ENCODE measurements at regions not wholly inside any gene's neighbourhood (a gene's known extent, or its start where the extent isn't known, plus 50 kb on each side); places are given as distances from the start of the nearest gene placed in this dataset.
"Not testable (repeated sequence)": the region's sequence is repeated elsewhere in the genome, so short reads cannot be mapped to it uniquely, and the experiment has no call there.

DNA sequence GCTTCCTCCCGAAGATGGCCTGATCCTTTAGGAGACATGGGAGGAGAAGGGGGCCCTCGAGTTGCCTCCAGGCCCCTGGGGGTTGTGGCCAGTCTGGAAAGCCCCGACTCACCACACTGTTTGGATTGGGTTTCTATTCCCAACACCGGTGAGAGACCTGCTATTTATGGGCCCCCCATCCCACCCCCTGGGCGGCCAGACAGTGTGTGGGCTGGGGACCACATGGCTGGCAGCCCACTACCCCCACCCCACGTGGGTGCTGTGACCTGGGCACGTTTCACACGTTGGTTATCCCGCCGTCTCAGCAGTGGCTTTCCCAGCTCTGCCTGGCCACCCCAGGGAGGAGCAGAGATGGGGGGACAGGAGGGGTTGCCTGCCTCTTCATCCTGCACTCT lies 116.1 kb downstream of the VEGFA start:
- no peak for DNase-seq (ENCODE audit: low spot score)

DNA sequence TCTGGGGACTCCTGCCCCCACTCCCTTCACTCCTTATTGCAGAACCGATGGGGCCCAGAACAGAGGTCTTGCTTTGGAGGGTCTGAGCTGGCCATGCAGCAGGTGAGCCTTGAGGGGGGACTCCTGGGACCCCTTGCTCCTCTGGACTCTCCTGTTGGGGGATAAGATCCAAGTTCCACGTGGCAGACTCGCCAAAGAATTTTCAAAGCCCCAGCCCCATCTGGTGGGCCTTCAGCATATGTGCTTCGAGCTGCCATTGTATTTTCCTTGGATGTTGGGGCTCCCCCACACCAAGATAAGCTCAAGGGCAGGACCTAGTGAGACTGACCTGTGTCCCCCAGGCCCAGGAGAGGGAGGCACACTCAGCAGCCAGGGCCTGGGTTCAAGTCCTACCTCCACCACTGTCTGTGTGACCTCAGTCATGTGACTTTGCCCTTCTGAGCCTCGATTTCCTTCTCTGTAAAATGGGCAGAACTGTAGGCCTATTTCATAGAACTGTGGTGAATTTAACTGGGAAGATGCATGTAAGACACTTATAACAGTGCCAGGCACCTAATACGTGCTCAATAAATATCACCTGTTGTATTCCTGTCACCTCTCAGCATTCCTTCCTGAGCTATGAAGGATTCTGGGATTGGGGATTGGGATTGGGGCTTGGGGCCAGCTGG lies 115.5 kb downstream of the VEGFA start:
- no peak for DNase-seq (ENCODE audit: low spot score)

DNA sequence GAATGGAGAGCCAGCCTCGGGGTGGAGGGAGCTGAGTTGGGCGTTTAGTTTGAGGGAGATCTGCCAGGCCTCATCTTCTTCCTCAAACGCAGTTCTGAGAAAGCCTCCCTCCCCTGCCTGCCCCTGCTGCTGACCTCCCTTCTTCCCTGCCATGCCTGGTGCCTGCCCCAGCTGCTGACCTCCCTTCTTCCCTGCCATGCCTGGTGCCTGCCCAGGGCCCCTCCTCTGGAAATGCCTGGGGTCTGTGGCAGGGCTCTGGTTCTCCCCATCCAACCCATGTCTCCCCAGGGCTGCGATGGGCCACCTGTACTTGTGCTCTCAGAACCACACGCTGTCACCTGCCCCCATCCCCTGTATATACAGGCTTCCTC lies 114.6 kb downstream of the VEGFA start:
- DNase-seq (ENCODE audit: low spot score): no peak

DNA sequence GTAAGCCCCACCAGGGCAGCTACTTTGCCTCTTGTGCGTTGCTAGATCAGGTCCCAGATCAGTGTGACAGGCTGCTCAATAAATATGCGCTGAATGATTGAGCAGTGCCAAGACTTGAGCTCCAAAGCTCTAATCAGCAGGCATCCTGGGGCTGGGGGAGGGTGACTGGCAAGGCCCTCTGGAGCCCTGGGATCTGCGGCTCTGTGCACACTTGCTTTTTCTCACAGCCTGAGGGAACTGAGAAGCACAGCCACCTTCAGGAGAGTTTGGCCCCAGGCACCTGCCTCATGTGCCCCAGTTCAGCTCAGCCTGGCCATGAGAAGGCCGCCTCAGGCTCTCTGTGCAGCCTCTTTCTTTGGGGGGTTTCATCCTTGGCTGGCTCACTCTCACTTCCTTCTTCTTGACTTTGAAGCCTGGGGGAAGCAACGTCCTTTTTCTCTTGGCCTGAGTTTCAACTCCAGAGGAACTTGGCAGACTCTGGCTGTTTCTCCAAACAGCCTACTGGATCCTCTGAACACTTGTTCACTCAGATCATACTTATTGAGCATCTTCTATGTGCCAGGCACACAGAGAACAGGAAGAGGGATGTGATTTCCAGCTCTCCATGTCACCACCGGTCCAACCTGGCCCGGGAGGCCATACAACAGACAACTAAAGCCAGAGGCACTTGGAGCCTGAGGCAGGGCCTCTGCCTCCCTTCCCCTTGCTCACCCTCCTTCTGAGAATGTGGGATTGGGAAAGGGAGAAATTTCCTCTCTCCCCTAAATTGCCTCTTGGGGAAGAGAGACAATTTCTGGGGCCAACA lies 114.0 kb downstream of the VEGFA start:
- DNase-seq (ENCODE audit: low spot score): no peak

DNA sequence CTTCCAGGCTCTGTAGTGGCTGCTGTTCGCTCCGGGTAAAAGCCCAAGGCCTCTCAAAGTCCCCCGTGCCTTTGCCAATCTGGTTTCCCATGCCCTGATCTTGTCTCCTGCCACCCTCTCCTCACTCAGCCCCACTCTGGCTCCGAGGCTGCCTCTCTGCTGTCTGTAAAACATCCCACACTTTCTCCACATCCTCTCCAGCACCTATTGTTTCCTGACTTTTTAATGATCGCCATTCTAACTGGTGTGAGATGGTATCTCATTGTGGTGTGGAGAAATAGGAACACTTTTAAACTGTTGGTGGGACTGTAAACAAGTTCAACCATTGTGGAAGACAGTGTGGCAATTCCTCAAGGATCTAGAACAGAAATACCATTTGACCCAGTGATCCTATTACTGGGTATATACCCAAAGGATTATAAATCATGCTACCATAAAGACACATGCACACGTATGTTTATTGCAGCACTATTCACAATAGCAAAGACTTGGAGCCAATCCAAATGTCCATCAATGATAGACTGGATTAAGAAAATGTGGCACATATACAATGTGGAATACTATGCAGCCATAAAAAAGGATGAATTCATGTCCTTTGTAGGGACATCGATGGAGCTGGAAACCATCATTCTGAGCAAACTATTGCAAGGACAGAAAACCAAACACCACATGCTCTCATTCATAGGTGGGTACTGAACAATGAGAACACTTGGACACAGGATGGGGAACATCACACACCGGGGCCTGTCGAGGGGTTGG lies 112.9 kb downstream of the VEGFA start:
- DNase-seq (ENCODE audit: low spot score): not testable (repeated sequence)

DNA sequence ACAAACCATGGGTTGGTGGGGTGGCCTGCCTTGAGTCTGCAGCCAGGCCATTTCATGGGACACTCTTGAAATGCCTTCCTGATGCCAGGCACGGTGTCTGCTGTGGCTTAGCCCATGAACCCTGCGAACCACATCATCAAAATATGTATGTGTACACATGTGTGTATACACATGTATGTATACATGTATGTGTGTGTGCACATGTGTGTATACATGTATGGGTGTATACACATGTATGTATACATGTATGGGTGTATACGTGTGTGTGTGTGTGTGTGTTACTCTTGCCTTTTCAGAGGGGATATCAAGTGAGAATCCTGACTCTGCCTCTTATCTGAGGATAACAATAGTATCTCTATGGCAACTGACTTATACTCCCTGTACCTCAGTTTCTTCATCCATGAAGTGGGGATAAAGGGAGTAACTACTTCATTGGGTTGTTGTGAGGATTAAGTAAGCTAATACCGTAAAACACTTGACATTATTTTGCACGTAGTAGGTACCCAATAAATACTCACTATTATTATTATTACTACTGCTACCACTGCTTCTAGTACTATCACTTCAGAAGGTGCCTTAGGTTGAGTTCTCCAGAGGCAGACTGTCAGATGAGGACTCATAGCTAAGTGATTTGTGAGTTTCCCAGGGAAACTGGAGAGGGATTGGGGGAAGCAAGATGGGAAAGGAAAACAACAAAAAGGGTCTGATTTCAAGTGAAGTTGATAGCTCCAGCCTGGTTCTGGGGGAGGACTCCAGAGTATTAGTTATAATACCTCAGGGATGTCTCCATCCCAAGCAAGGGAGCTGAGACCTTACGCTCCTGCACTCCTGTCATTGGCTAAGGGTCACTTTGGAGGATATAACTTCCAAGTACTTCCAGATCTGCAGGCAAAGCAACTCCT lies 110.5 kb downstream of the VEGFA start:
- no peak for DNase-seq (ENCODE audit: low spot score)

DNA sequence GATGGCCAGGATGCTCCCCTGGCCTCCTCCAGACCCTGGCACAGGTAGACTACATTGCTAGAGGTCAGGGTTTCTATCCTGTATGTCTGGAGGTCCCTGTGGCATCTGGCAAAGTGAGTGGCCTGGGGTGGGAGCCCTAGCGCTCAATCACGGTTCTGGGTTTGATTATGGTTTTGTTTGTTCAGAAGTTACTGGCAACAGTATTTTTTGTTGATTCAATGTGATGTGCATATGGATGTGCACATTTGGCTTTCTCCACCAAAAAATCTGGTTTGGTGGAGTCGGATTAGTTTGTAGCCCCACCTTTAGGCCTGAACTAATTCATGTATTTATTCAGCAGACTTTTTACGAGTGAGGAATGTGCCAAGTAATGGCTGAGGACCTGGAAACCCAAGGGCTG lies 109.7 kb downstream of the VEGFA start:
- DNase-seq (ENCODE audit: low spot score): no peak

DNA sequence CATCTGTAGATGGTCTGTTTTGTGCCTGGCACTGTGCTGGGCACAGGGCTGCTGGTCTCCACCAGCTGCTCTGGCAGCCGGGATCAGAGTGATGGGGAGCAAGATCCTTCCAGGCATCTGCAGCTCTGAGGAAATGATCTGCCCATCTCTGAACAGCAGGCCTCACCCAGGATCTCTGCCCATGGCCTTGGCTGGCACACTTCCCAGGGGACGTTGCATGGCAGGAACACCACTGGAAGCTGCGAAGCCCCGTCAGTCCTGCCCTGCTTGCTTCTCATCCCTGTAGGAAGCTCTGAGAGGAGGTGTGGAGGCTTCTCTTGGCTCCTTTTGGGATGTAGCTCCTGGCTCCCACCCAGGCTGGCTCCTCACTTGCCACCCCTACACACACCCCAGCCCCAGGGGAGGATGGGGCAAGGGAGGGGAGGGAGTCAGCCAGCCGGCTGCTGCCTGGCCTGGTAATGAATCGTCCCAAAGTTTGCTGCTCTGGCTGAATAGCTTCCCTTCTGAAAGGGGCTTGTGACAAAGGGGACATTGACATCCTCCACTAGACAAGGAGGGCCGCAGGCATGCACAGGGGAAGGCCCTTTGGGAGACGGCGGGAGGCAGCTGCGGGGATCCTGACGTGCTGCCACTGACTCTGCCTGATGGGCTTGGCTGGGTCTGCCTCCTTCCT lies 108.9 kb downstream of the VEGFA start:
- peak; percentile 33 for DNase-seq (ENCODE audit: low spot score)

DNA sequence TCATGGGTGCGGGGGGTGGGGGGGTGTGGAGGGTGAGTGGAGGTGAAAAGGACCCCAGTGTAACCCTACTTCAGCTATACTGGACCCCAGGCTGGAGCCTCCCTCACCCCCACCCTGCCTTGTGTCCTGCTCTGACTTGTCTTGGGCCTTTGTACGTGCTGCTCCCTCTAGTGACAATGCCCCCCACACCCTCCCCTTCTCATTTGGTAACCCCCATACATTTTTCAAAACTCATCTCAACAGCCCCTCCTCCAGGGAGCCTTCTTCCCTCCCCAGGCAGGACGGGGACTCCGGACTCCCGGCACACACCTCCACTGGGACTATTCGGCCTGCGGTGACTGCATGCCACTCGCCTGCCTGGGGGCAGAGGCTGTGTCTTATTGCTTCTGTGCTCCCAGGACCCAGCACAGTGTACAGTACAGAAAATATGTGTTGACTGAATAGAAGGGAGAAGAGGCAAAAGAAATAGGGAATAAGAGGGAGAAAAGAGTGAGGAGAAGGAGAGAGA lies 108.2 kb downstream of the VEGFA start:
- no peak for DNase-seq (ENCODE audit: low spot score)

DNA sequence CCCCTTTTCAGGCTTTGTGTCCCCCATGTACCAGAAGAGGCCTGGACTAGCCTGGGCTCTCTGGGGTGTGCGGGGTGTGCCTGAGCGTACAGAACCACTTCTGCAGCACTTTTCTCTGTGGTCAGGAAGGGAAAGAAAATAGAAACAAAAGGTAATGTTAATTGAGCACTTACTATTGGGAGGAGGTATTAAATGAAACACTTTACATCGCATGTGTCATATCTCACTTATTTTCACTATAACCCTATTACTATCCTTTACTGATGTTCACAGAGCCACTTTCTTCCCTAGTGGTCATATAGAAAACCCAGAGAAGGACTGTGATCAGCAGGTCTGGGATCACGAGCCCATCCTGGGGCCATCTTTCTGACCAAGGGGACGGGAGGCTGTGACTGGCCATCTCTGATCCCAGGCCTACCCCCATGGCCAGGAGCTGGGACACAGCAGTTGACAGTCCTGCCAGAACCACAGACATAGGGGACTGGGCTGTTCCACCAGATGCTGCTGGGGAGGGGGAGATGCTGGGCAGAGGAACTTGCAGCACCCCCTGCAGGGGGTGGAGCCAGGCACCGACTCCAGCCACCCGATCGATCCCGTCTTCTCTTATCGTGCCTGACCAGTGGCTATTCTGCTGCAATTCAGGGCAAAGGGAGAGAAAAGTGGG lies 107.6 kb downstream of the VEGFA start:
- DNase-seq (ENCODE audit: low spot score): no peak

DNA sequence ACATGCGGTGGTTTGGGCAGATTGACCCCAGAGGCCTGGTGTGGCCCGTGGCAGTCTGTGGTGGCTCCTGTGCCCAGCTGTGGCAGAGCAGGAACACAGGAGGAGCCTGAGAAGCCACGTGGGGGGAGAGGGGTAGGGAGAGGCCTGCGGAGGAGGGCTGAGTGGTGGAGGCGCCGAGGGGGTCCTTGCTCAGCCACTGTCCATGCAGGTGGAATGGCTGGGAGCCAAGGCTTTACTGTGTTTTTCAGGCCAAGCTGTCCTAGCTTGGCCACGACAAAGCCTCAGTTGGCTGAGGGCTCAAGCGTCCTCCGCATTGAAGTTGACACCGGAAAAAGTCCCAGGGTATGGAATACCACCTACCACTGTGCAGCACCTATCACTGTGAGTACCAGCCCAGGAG lies 107.0 kb downstream of the VEGFA start:
- DNase-seq (ENCODE audit: low spot score): peak; percentile 23

DNA sequence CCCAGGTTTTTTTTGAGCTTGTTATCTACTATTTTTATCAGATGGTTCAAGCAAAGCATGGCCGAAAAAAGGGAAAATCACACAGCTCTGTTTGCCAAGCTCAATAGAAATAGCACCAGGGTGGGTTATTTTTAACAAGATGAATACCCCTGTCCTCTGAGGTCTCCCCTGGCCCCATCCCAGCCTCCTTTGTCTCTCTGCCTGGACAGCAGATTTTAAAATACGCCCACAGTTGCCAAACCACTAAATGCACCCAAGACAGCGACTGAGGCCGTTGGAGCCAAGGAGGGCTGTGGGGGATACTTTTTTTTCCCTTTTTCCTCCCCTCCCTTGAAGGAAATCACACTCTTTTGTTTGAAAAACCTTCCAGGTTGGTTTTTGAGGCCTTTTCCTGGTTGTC lies 106.6 kb downstream of the VEGFA start:
- no peak for DNase-seq (ENCODE audit: low spot score)

DNA sequence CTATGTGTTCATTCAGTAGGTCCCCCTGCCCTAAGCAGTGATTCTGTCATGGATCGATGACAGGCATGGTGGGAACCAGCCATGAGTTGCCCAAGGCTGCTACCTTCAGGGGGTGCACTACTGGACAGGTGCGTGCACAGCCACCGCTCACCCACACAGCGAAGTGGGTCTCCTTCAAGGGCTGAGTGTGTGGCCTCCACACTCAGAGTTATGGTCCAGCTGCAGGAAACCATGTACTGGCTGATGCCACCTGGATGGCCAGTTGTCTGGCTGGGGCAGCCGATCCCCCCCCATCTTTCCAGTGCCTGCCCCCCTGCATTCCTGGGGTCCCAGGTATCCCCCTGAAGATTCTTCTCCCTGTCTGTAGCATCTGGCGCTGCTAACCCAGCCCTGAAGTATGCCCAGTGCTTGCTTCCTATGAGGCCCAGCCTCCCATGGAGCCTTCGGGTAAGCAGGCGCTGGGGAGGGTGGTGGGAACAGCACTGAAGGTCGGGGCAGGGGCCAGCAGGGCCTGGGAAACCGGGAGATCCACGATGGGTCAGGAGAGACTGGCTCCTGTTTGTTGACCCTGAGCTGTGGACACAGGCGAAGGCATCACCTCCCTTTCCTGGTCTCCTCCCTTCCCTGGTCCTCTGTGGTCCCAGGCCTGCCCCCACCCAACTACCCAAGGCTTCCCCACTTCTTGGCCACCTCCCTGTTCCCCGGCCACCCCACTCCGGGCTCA lies 106.0 kb downstream of the VEGFA start:
- DNase-seq (ENCODE audit: low spot score): no peak

DNA sequence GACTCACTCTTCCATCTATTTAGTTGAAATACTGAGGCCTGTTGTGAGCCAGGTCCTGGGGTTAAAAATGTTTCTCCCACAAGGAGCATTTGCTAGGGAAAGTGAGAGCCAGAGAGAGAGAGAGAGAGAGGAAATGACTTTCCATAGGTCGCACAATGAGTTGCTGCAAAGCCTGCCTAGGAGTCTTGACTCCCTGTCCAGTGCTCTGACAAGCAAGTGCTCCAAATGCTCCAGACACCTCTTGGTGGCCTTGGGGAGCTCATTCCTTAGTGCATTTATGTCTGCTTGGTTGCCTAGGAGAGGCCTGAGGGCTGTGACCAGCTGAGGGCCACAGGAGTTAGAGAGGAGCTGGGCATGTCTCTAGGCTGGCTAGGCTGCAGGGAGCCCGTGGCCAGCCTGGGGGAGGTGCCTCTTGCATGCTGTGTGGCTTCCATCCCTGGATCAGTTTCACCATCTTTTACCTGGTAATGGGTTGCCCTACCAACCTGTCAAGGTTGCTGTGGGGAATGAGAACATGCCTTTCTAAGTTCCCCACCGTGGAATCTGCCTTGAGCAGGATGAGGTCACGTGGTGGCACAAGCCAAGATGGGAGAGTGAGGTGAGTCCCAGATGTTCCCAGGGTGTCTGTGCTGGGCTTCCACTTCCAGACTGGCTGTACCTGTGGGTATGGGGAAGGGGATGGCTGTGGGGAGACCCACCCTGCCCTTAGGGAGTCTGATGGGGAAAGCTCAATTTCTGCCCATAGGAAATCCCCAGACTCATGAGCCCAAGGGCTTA lies 105.0 kb downstream of the VEGFA start:
- DNase-seq (ENCODE audit: low spot score): no peak

DNA sequence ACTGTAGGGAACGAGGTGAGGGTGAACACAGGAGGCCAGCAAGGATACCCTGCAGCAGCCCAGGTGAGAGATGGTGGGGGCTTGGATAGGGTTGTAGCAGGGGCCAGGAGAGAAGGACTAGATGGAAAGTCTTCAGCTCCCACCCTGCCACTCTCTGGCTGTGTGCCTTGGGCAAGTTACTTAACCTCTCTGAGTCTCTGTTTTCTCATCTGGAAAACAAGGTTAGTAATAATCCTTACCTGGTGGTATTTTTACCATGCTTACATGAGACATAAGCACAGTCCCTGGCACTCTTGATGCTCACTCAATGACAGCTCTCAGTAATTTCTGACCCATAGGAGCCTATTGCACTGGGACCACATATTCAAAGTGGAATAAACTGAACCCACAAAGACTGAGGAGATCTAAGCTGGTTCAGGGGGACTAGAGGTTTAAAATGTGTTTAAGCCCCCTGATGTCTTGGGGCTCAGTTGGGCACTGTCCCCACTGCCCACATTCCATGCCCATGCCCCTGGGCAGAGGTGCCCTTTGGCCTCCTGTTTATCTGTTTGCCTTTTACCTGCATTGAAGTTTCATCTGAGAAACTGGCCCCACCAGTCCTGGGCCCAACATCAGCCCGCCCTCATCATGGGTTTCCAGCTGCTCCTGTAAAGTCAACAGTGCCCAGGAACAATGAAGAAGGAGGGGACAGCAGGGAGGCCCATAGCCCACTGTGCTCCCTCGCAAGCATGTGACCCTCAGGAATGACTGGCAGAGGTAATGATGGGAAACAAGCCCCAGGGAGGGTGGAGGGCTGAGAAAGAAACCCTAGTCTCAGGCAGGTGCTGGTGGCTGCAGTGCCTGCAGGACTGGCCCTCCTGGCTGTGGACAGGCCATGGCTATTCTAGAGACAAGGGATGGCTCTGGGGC lies 104.0 kb downstream of the VEGFA start:
- DNase-seq (ENCODE audit: low spot score): no peak

DNA sequence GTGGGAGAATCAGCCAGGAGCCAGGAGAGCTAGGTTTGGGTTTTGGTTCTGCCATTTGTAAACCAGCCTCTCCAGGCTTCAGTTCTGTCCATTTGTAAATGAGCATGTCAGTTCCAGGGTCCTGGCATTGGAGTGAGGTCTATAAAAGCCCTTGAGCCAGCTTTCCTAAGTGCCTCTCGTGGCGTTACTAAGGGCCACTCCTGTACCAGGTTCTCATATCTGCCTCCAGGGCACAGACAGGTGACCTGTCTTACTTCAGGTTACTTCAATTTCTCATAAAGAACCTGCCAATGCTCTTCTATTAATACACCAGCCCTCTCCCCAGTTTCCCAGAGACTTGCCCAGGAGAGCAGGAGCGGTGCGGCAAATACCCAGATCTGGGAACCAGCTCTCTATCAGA lies 101.9 kb downstream of the VEGFA start:
- DNase-seq (ENCODE audit: low spot score): no peak

DNA sequence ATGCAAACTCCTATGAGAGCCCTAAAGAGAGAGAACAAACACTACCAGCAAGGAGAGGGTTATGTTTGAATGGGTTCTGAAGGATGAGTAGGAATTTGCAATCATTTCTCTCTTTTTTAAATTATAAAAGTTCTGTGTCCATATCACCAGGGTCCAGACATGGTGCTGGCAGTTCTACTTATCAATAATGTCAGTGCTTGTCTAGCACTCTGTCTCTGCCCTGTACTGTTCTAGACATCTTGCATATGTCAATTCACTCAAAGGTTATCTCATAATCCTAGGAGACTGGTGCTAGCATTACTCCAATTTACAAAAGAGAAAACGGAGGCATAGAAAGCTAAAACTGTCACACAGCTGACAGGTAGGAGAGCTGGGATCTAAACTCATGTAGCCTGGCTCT lies 101.3 kb downstream of the VEGFA start:
- no peak for DNase-seq (ENCODE audit: low spot score)

DNA sequence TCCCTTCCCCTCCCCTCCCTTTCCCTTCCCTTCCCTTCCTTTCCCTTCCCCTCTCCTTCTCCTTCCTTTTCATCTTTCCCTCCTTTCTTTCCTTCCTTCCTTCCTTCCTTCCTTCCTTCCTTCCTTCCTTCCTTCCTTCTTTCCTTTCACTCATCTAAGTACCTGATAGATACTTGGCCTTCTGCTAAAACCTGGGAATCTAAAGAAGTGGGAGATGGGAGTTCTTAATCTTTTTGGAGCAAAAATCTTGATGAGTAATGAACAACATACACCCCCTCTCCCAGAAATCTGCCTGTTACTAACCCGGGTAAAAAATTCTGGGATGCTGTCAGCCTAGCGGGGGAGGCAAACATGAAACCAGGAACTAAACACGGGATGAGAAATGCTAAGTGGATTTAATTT lies 100.7 kb downstream of the VEGFA start:
- no peak for DNase-seq (ENCODE audit: low spot score)

Measured in cerebellar cortex (tissue), 1 donor.